ENCODE measurements at regions not wholly inside any gene's neighbourhood (a gene's known extent, or its start where the extent isn't known, plus 50 kb on each side); places are given as distances from the start of the nearest gene placed in this dataset.
A peak's percentile ranks its signal among the peaks of the same experiment; 100 is the strongest.

DNA sequence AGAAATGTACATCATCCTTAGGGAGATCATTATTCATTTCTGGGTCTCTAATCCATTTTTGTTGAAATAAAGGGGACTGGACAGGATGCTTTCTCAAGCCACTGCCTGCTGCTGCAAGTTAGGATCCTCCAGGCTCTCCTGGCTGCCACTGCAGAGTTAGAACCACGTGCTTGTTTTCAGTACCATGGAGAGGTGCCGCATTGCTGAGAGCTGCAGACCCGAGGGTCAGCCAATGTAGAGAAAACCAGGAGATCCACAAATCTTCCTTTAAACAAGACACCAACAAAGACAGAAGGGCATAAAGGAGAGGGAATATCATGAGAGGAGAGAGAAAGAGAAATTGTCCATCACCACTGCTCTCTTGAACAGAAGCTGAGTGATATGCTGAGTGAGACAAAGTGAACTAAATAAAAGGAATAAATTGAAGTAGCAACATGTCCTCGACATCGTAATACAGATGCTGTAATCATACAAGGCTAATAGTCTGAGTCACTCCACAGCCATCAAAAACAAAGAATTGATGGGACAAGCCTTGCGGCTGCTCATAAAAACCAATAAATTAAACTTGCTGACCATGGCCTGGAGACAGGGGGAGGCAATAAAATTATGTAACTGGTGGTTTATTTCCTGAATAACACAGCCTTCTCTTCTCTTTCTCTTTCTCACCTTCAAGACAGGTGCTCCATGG, 255.7 kb downstream of the OMA1 start:
- peak in 4 of 5 donors; percentile 61 to 88 (median 80) for DNase-seq
- intact Hi-C loops (cut with DNase I): no loop called here
- Histone ChIP-seq H3K9me3 (ENCODE audit: control insufficient read depth in 2 of 3, insufficient read depth in 1 of 3, low read length in 3 of 3) (peaks cover 0 to 5% (median 0%) of the 10 kb centered on the region in 3 donors), H3K4me3 (ENCODE audit: low read length in 3 of 3) (no peak overlapping the region), H3K27me3 (ENCODE audit: control insufficient read depth, insufficient read depth, low read length) (no peaks in the 10 kb centered on the region), H3K9ac (ENCODE audit: low read length in 3 of 3) (no peak overlapping the region), H3K36me3 (ENCODE audit: control insufficient read depth in 2 of 3, insufficient read depth in 3 of 3, low read length in 3 of 3) (no peaks in the 10 kb centered on the region), H3K27ac (ENCODE audit: low read depth in 2 of 2, low read length in 2 of 2) (no peak overlapping the region), H3K4me1 (ENCODE audit: control insufficient read depth in 2 of 3, insufficient read depth in 2 of 3, low read depth in 1 of 3, low read length in 3 of 3) (no peaks in the 10 kb centered on the region)
- TF ChIP-seq, protein P1, sequence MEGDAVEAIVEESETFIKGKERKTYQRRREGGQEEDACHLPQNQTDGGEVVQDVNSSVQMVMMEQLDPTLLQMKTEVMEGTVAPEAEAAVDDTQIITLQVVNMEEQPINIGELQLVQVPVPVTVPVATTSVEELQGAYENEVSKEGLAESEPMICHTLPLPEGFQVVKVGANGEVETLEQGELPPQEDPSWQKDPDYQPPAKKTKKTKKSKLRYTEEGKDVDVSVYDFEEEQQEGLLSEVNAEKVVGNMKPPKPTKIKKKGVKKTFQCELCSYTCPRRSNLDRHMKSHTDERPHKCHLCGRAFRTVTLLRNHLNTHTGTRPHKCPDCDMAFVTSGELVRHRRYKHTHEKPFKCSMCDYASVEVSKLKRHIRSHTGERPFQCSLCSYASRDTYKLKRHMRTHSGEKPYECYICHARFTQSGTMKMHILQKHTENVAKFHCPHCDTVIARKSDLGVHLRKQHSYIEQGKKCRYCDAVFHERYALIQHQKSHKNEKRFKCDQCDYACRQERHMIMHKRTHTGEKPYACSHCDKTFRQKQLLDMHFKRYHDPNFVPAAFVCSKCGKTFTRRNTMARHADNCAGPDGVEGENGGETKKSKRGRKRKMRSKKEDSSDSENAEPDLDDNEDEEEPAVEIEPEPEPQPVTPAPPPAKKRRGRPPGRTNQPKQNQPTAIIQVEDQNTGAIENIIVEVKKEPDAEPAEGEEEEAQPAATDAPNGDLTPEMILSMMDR (IDR thresholded peaks at IDR 0.05; ENCODE audit: borderline replicate concordance, extremely low read depth, insufficient read depth): no peak
- no peak for FAIRE-seq

DNA sequence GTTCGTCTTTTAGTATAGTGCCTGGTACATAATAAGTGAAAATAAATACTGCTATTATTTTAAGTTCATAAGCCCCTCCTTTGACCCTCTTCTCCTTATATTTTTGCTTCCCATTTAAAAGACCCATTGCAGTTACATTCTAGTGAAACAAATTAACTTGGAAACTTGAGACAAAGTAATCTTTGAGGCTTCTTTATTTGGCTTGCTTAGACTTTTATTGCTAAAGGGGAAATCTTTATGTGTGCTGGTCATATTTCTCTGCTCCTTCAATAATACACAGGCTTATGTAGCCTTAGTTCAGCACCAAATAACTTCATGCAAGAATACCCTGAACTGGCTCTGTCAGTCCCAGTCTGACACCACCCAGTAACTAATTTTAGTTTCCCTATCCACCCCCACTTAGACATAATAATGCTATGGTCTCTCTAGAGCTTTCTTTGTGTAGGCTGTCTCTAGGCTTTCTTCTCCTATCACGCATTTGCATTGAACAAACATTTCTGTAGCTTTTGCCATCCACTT, 257.8 kb downstream of the OMA1 start:
- Histone ChIP-seq H3K9me3 (ENCODE audit: control insufficient read depth in 2 of 3, insufficient read depth in 1 of 3, low read length in 3 of 3) (peaks cover 0 to 5% (median 0%) of the 10 kb centered on the region in 3 donors), H3K4me3 (ENCODE audit: low read length in 3 of 3) (no peak overlapping the region), H3K27ac (ENCODE audit: low read depth in 2 of 2, low read length in 2 of 2) (no peak overlapping the region), H3K36me3 (ENCODE audit: control insufficient read depth in 2 of 3, insufficient read depth in 3 of 3, low read length in 3 of 3) (no peaks in the 10 kb centered on the region), H3K27me3 (ENCODE audit: control insufficient read depth, insufficient read depth, low read length) (no peaks in the 10 kb centered on the region), H3K4me1 (ENCODE audit: control insufficient read depth in 2 of 3, insufficient read depth in 2 of 3, low read depth in 1 of 3, low read length in 3 of 3) (no peaks in the 10 kb centered on the region), H3K9ac (ENCODE audit: low read length in 3 of 3) (no peak overlapping the region)
- DNase-seq (no peak), FAIRE-seq (no peak)
- TF ChIP-seq, protein P1 (IDR thresholded peaks at IDR 0.05; ENCODE audit: borderline replicate concordance, extremely low read depth, insufficient read depth): no peak
- intact Hi-C loops (cut with DNase I): no loop called here

DNA sequence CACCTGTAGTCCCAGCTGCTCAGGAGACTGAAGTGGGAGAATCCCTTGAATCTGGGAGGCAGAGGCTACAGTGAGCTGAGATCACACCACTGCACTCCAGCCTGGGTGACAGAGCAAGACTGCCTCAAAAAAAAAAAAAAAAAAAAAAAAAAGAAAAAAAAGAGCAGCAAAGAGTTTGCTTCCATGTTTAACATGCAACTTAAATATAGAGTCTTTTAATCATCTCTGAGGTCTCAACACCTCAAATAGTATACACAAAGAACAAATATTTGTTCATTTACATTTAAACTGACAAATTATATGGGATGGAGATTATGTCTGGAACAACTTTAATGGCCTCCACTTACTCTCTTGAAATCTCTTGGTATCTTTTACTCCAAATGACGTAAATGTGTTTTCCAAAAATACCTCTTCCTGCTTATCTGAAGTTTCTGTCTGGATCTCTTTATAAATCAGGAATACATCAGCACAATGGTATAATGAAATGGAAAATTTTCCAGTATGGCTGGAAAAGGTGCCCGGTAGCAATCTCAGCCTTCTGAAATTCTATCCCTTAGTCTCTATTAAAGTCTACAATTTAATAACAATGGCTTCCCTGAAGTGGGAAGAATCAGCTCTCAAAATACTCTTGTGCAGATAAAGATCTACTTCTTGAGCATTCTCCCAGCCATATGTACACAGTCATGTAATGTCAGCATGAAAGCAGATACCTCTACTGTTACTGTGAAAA, 258.5 kb downstream of the OMA1 start:
- Histone ChIP-seq H3K4me1 (ENCODE audit: control insufficient read depth in 2 of 3, insufficient read depth in 2 of 3, low read depth in 1 of 3, low read length in 3 of 3) (no peaks in the 10 kb centered on the region), H3K9ac (ENCODE audit: low read length in 3 of 3) (no peak overlapping the region), H3K9me3 (ENCODE audit: control insufficient read depth in 2 of 3, insufficient read depth in 1 of 3, low read length in 3 of 3) (peaks cover 0 to 5% (median 0%) of the 10 kb centered on the region in 3 donors), H3K36me3 (ENCODE audit: control insufficient read depth in 2 of 3, insufficient read depth in 3 of 3, low read length in 3 of 3) (no peaks in the 10 kb centered on the region), H3K27me3 (ENCODE audit: control insufficient read depth, insufficient read depth, low read length) (no peaks in the 10 kb centered on the region), H3K4me3 (ENCODE audit: low read length in 3 of 3) (no peak overlapping the region), H3K27ac (ENCODE audit: low read depth in 2 of 2, low read length in 2 of 2) (no peak overlapping the region)
- FAIRE-seq (no peak), DNase-seq (no peak)
- TF ChIP-seq, protein P1 (IDR thresholded peaks at IDR 0.05; ENCODE audit: borderline replicate concordance, extremely low read depth, insufficient read depth): no peak
- intact Hi-C loops (cut with DNase I): no loop called here
